ENCODE measurements at regions not wholly inside any gene's neighbourhood (a gene's known extent, or its start where the extent isn't known, plus 50 kb on each side); places are given as distances from the start of the nearest gene placed in this dataset.

GRCh38 chr2:129765678-129766351 lies 213.7 kb upstream of the RAB6C start:
- no peaks in the 10 kb centered on the region for H3K36me3 ChIP-seq
- DNase-seq (no peak), ATAC-seq (no peak)
- no peaks in the 10 kb centered on the region for H3K27me3 ChIP-seq
- TF ChIP-seq, protein P1, sequence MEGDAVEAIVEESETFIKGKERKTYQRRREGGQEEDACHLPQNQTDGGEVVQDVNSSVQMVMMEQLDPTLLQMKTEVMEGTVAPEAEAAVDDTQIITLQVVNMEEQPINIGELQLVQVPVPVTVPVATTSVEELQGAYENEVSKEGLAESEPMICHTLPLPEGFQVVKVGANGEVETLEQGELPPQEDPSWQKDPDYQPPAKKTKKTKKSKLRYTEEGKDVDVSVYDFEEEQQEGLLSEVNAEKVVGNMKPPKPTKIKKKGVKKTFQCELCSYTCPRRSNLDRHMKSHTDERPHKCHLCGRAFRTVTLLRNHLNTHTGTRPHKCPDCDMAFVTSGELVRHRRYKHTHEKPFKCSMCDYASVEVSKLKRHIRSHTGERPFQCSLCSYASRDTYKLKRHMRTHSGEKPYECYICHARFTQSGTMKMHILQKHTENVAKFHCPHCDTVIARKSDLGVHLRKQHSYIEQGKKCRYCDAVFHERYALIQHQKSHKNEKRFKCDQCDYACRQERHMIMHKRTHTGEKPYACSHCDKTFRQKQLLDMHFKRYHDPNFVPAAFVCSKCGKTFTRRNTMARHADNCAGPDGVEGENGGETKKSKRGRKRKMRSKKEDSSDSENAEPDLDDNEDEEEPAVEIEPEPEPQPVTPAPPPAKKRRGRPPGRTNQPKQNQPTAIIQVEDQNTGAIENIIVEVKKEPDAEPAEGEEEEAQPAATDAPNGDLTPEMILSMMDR (IDR thresholded peaks at IDR 0.05): no peak
- no peaks in the 10 kb centered on the region for H3K9me3 ChIP-seq
- H3K4me1 ChIP-seq: no peaks in the 10 kb centered on the region
- H3K4me3 ChIP-seq: no peak overlapping the region
- intact Hi-C loops (cut with DNase I): no loop called here
- no peak overlapping the region for H3K27ac ChIP-seq

DNA sequence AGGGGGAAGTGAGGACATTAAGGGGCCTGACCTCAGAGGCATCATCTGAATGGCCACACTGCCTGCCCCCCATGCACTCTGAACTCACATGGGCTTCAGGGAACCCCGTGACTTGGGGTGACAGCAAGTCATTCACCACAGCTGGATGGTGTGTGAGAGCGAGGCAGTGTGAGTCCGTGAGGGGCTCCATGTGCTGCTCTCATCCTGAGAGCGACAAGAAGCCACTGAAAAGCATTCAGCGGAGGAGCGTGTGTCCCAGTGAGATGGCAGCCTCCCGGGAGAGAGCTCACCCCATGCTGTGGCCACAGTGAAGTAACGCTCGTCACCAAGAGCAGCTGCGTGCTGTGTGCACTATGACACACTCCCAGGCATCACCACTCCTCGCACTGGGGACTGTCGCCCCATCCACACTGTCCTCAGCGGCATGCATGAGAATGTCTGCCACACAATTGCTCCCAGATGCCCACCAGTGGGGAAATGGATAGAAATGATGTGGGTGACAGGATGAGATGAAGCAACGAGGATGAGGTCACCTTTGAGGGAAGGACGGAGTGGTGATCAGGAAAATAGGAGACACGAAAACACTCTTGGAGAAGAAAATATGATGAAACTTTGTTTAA lies 213.0 kb upstream of the RAB6C start:
- ATAC-seq (no peak), DNase-seq (no peak)
- Histone ChIP-seq H3K27me3 (no peaks in the 10 kb centered on the region), H3K4me3 (no peak overlapping the region), H3K4me1 (no peaks in the 10 kb centered on the region), H3K27ac (no peak overlapping the region), H3K36me3 (no peaks in the 10 kb centered on the region), H3K9me3 (no peaks in the 10 kb centered on the region)
- TF ChIP-seq, protein P1 (IDR thresholded peaks at IDR 0.05): no peak
- intact Hi-C loops (cut with DNase I): no loop called here

DNA sequence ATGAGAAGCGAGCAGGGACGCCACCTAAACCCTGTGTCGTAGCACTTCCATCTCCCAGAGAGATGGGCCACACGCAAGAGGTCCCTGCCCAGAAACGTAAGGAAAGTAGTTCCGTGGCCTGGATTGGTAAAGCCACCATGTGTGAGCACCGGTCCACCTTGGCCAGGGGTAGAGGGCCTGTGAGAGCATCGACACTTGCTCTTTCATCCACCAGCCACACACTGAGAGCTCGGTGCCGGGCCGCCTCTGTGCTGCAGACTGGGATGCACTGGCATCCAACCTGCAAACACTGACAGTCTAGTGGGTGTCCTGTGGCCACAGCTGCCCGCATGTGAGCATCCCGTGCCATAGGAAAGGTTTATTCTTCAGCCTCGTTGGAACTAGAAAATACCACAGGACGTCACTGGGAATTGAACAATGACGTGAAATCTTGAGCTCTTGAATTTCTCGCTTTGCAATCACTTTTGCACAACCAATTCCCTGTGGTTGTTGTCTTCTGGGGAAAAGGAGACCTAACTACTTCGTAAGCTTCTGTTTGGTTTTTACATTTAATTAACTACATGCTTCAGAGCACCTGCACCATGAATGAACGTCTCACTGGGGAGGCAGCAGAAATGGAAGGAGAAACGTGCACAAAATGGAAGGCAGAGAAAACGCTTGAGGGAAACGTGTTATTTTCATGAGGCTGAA lies 212.0 kb upstream of the RAB6C start:
- Histone ChIP-seq H3K4me1 (no peaks in the 10 kb centered on the region), H3K36me3 (no peaks in the 10 kb centered on the region), H3K27ac (no peak overlapping the region), H3K27me3 (no peaks in the 10 kb centered on the region), H3K4me3 (no peak overlapping the region), H3K9me3 (no peaks in the 10 kb centered on the region)
- DNase-seq (no peak), ATAC-seq (no peak)
- TF ChIP-seq, protein P1 (IDR thresholded peaks at IDR 0.05): no peak
- intact Hi-C loops (cut with DNase I): no loop called here

GRCh38 chr2:129768036-129768386 lies 211.5 kb upstream of the RAB6C start:
- Histone ChIP-seq H3K36me3 (no peaks in the 10 kb centered on the region), H3K27me3 (no peaks in the 10 kb centered on the region), H3K9me3 (no peaks in the 10 kb centered on the region), H3K27ac (no peak overlapping the region), H3K4me3 (no peak overlapping the region), H3K4me1 (no peaks in the 10 kb centered on the region)
- intact Hi-C loops (cut with DNase I): no loop called here
- no peak for ATAC-seq
- TF ChIP-seq, protein P1 (IDR thresholded peaks at IDR 0.05): no peak
- no peak for DNase-seq

DNA sequence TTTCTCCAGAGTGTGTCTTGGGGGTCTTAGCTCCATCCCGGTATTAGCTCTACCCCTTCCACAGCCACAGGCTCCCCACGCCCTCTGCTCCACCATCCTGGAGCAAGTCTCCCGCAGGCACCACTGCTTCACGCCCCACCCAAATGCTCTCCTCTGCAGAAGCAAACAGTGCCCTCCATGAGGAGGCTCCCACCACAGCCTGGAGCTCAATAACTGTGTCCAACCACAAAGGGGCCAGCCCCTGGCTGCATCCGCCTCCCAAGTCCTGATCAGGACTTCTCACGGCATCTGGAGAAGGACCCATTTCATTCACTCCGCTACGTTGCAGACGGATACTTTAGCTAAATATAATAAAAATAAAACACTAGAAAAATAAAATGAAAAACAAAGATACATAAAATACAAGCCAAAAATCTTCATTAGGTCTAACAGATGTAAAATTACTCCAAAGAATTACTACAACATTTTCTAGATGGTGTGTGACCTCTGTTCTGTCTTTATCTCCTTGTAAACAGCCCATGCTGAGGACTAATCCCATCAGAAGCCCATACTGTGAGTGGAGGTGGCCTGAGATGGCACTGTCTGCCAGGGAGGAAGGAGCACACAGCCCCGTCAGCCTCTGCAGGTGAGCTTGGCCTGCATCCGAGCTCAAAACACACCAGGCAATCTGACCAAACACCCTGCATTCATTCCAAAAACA lies 210.8 kb upstream of the RAB6C start:
- Histone ChIP-seq H3K4me1 (no peaks in the 10 kb centered on the region), H3K4me3 (no peak overlapping the region), H3K9me3 (no peaks in the 10 kb centered on the region), H3K27ac (no peak overlapping the region), H3K36me3 (no peaks in the 10 kb centered on the region), H3K27me3 (no peaks in the 10 kb centered on the region)
- no peak for DNase-seq
- TF ChIP-seq, protein P1 (IDR thresholded peaks at IDR 0.05): no peak
- ATAC-seq: no peak
- intact Hi-C loops (cut with DNase I): no loop called here
